ENCODE measurements at regions not wholly inside any gene's neighbourhood (a gene's known extent, or its start where the extent isn't known, plus 50 kb on each side); places are given as distances from the start of the nearest gene placed in this dataset.
"Not testable (repeated sequence)": the region's sequence is repeated elsewhere in the genome, so short reads cannot be mapped to it uniquely, and the experiment has no call there.

- no peak for DNase-seq
These were observed 96.4 kb upstream of the B3GAT1 start for GRCh38 chr11:134508219-134508990.

- no peak for DNase-seq
These were observed 94.0 kb upstream of the B3GAT1 start for GRCh38 chr11:134506046-134506445.

- no peak for DNase-seq
These were observed 93.1 kb upstream of the B3GAT1 start for GRCh38 chr11:134505125-134505524.

- DNase-seq: no peak
These were observed 92.3 kb upstream of the B3GAT1 start for GRCh38 chr11:134504146-134504905.

GRCh38 chr11:134503596-134503995 lies 91.6 kb upstream of the B3GAT1 start:
- DNase-seq: no peak

GRCh38 chr11:134503100-134503499 lies 91.1 kb upstream of the B3GAT1 start:
- DNase-seq: no peak

- DNase-seq: no peak
These were observed 90.1 kb upstream of the B3GAT1 start for GRCh38 chr11:134502153-134502550.

GRCh38 chr11:134501406-134502152 lies 89.5 kb upstream of the B3GAT1 start:
- no peak for DNase-seq

GRCh38 chr11:134500621-134501020 lies 88.6 kb upstream of the B3GAT1 start:
- DNase-seq: no peak

GRCh38 chr11:134499990-134500389 lies 87.9 kb upstream of the B3GAT1 start:
- no peak for DNase-seq

- DNase-seq: no peak
These were observed 86.5 kb upstream of the B3GAT1 start for GRCh38 chr11:134498326-134499139.

GRCh38 chr11:134497586-134497985 lies 85.5 kb upstream of the B3GAT1 start:
- DNase-seq: no peak

- DNase-seq: not testable (repeated sequence)
These were observed 84.0 kb upstream of the B3GAT1 start for GRCh38 chr11:134496058-134496457.

- not testable (repeated sequence) for DNase-seq
These were observed 82.4 kb upstream of the B3GAT1 start for GRCh38 chr11:134494395-134494794.

GRCh38 chr11:134492411-134492810 lies 80.4 kb upstream of the B3GAT1 start:
- not testable (repeated sequence) for DNase-seq

- DNase-seq: no peak
These were observed 77.7 kb upstream of the B3GAT1 start for GRCh38 chr11:134489728-134490127.

GRCh38 chr11:134488913-134489312 lies 76.9 kb upstream of the B3GAT1 start:
- no peak for DNase-seq

GRCh38 chr11:134488512-134488911 lies 76.5 kb upstream of the B3GAT1 start:
- no peak for DNase-seq

- DNase-seq: no peak
These were observed 75.7 kb upstream of the B3GAT1 start for GRCh38 chr11:134487696-134488095.

- no peak for DNase-seq
These were observed 74.7 kb upstream of the B3GAT1 start for GRCh38 chr11:134486704-134487103.

- no peak for DNase-seq
These were observed 74.1 kb upstream of the B3GAT1 start for GRCh38 chr11:134486106-134486505.

- no peak for DNase-seq
These were observed 73.3 kb upstream of the B3GAT1 start for GRCh38 chr11:134485316-134485715.

GRCh38 chr11:134483857-134484256 lies 71.8 kb upstream of the B3GAT1 start:
- no peak for DNase-seq
